ENCODE measurements at regions not wholly inside any gene's neighbourhood (a gene's known extent, or its start where the extent isn't known, plus 50 kb on each side); places are given as distances from the start of the nearest gene placed in this dataset.

GRCh38 chr4:17284323-17285175, 227.3 kb downstream of the QDPR start:
- no peak for DNase-seq (ENCODE audit: low spot score, unreplicated experiment)
- TF ChIP-seq CTCF (IDR thresholded peaks at IDR 0.05; ENCODE audit: unreplicated experiment) = no peak
- no peaks in the 10 kb centered on the region for H3K36me3 Mint-ChIP-seq (ENCODE audit: insufficient read depth)
- no peak overlapping the region for H3K27ac Mint-ChIP-seq
- no peaks in the 10 kb centered on the region for H3K9me3 Mint-ChIP-seq (ENCODE audit: low read depth)
- peaks cover 6% of the 10 kb centered on the region for H3K27me3 Mint-ChIP-seq
- no peak overlapping the region for H3K4me3 Mint-ChIP-seq (ENCODE audit: low read depth)
- no peaks in the 10 kb centered on the region for H3K4me1 Mint-ChIP-seq (ENCODE audit: low read depth)

- Mint-ChIP-seq H3K27ac (no peak overlapping the region), H3K9me3 (ENCODE audit: low read depth) (no peaks in the 10 kb centered on the region), H3K4me3 (ENCODE audit: low read depth) (no peak overlapping the region), H3K27me3 (peaks cover 6% of the 10 kb centered on the region), H3K4me1 (ENCODE audit: low read depth) (no peaks in the 10 kb centered on the region), H3K36me3 (ENCODE audit: insufficient read depth) (no peaks in the 10 kb centered on the region)
- no peak for TF ChIP-seq CTCF (IDR thresholded peaks at IDR 0.05; ENCODE audit: unreplicated experiment)
- no peak for DNase-seq (ENCODE audit: low spot score, unreplicated experiment)
These were observed 228.1 kb downstream of the QDPR start for GRCh38 chr4:17283832-17284231.

GRCh38 chr4:17283251-17283650, 228.6 kb downstream of the QDPR start:
- no peak overlapping the region for H3K27ac Mint-ChIP-seq
- H3K4me1 Mint-ChIP-seq (ENCODE audit: low read depth) = no peaks in the 10 kb centered on the region
- no peaks in the 10 kb centered on the region for H3K9me3 Mint-ChIP-seq (ENCODE audit: low read depth)
- DNase-seq (ENCODE audit: low spot score, unreplicated experiment) = no peak
- no peak overlapping the region for H3K4me3 Mint-ChIP-seq (ENCODE audit: low read depth)
- TF ChIP-seq CTCF (IDR thresholded peaks at IDR 0.05; ENCODE audit: unreplicated experiment) = no peak
- H3K27me3 Mint-ChIP-seq = peaks cover 6% of the 10 kb centered on the region
- H3K36me3 Mint-ChIP-seq (ENCODE audit: insufficient read depth) = no peaks in the 10 kb centered on the region

GRCh38 chr4:17280261-17281018, 231.4 kb downstream of the QDPR start:
- Mint-ChIP-seq H3K4me1 (ENCODE audit: low read depth) (no peaks in the 10 kb centered on the region), H3K27me3 (peaks cover 9% of the 10 kb centered on the region)

More at GRCh38 chr4:17280261-17281018, 231.4 kb downstream of the QDPR start:
- no peak for DNase-seq (ENCODE audit: low spot score, unreplicated experiment)
- no peaks in the 10 kb centered on the region for H3K36me3 Mint-ChIP-seq (ENCODE audit: insufficient read depth)
- no peak for TF ChIP-seq CTCF (IDR thresholded peaks at IDR 0.05; ENCODE audit: unreplicated experiment)
- no peaks in the 10 kb centered on the region for H3K9me3 Mint-ChIP-seq (ENCODE audit: low read depth)
- no peak overlapping the region for H3K4me3 Mint-ChIP-seq (ENCODE audit: low read depth)
- H3K27ac Mint-ChIP-seq = no peak overlapping the region

Data from progenitor cell of endocrine pancreas (in vitro differentiated cells).